ENCODE measurements at regions not wholly inside any gene's neighbourhood (a gene's known extent, or its start where the extent isn't known, plus 50 kb on each side); places are given as distances from the start of the nearest gene placed in this dataset.

- no peak for DNase-seq (ENCODE audit: insufficient read length, low spot score)
- no peak for FAIRE-seq
- TF ChIP-seq CTCF (IDR thresholded peaks at IDR 0.05; ENCODE audit: insufficient read depth, missing control alignments): no peak
Observed at GRCh38 chr4:159035570-159035969, 67.3 kb upstream of the RAPGEF2 start.

GRCh38 chr4:159038536-159038935 is 64.3 kb upstream of the RAPGEF2 start:
- FAIRE-seq: no peak
- no peak for TF ChIP-seq CTCF (IDR thresholded peaks at IDR 0.05; ENCODE audit: insufficient read depth, missing control alignments)

GRCh38 chr4:159041054-159042034 is 61.5 kb upstream of the RAPGEF2 start:
- FAIRE-seq (no peak), DNase-seq (ENCODE audit: insufficient read length, low spot score) (no peak)
- no peak for TF ChIP-seq CTCF (IDR thresholded peaks at IDR 0.05; ENCODE audit: insufficient read depth, missing control alignments)

More at GRCh38 chr4:159038536-159038935, 64.3 kb upstream of the RAPGEF2 start:
- DNase-seq (ENCODE audit: insufficient read length, low spot score): no peak

GRCh38 chr4:159042097-159042605 is 60.7 kb upstream of the RAPGEF2 start:
- no peak for FAIRE-seq
- TF ChIP-seq CTCF (IDR thresholded peaks at IDR 0.05; ENCODE audit: insufficient read depth, missing control alignments): no peak
- no peak for DNase-seq (ENCODE audit: insufficient read length, low spot score)

- no peak for FAIRE-seq
- TF ChIP-seq CTCF (IDR thresholded peaks at IDR 0.05; ENCODE audit: insufficient read depth, missing control alignments): no peak
- no peak for DNase-seq (ENCODE audit: insufficient read length, low spot score)
Observed at GRCh38 chr4:159042868-159043267, 60.0 kb upstream of the RAPGEF2 start.

- no peak for FAIRE-seq
Observed at GRCh38 chr4:159043861-159044260, 59.0 kb upstream of the RAPGEF2 start.

More at GRCh38 chr4:159043861-159044260, 59.0 kb upstream of the RAPGEF2 start:
- DNase-seq (ENCODE audit: insufficient read length, low spot score): no peak
- TF ChIP-seq CTCF (IDR thresholded peaks at IDR 0.05; ENCODE audit: insufficient read depth, missing control alignments): no peak

Data from D721Med (cell line).